ENCODE measurements at regions not wholly inside any gene's neighbourhood (a gene's known extent, or its start where the extent isn't known, plus 50 kb on each side); places are given as distances from the start of the nearest gene placed in this dataset.

GRCh38 chr11:42171046-42171445 is 711.6 kb upstream of the LRRC4C start:
- TF ChIP-seq EP300 (IDR thresholded peaks at IDR 0.05) (no peak), POLR2A (IDR thresholded peaks at IDR 0.05; ENCODE audit: low read depth) (no peak)

Data from esophagus muscularis mucosa (tissue), 2 donors.